ENCODE measurements at regions not wholly inside any gene's neighbourhood (a gene's known extent, or its start where the extent isn't known, plus 50 kb on each side); places are given as distances from the start of the nearest gene placed in this dataset.

DNA sequence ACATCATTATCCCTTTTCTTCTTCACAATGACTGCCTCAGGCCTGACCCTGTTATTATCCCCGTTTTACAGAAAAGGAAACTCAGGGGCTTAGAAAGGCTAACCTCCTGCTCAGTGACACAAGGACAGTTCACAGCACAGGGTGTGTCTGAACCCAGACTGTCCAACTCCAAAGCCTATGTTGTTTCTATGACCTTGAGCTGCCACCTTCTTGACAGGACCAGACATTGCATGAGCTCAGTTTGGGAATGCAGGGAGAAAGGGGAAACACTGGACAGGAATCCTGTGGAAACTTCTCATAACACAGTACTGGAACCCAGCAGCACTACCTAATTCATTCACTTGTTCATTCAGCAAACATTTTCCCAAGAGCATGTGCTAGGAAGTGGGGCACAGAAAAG, 472.8 kb downstream of the CDK5RAP2 start:
- no peaks in the 10 kb centered on the region for H3K4me1 ChIP-seq
- TF ChIP-seq, protein P1, sequence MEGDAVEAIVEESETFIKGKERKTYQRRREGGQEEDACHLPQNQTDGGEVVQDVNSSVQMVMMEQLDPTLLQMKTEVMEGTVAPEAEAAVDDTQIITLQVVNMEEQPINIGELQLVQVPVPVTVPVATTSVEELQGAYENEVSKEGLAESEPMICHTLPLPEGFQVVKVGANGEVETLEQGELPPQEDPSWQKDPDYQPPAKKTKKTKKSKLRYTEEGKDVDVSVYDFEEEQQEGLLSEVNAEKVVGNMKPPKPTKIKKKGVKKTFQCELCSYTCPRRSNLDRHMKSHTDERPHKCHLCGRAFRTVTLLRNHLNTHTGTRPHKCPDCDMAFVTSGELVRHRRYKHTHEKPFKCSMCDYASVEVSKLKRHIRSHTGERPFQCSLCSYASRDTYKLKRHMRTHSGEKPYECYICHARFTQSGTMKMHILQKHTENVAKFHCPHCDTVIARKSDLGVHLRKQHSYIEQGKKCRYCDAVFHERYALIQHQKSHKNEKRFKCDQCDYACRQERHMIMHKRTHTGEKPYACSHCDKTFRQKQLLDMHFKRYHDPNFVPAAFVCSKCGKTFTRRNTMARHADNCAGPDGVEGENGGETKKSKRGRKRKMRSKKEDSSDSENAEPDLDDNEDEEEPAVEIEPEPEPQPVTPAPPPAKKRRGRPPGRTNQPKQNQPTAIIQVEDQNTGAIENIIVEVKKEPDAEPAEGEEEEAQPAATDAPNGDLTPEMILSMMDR (IDR thresholded peaks at IDR 0.05; ENCODE audit: insufficient read depth in 1 of 2, low read depth in 1 of 2, low read length in 1 of 2, severe bottlenecking in 1 of 2, unreplicated experiment in 1 of 2): no peak
- ChIA-PET POLR2A (no interaction called here), CTCF (interaction anchor here (0.9 kb wide), 1 partner anchor 732 kb away, joined by 3 read pairs; no protein-coding TSS in a partner anchor)
- intact Hi-C loops (cut with micrococcal nuclease; ENCODE audit: unreplicated experiment): no loop called here
- Mint-ChIP-seq H3K36me3 (ENCODE audit: insufficient read depth, unreplicated experiment) (no peaks in the 10 kb centered on the region), H3K4me1 (ENCODE audit: low read depth, unreplicated experiment) (no peaks in the 10 kb centered on the region), H3K9me3 (ENCODE audit: unreplicated experiment) (no peaks in the 10 kb centered on the region), H3K27ac (ENCODE audit: unreplicated experiment) (no peak overlapping the region), H3K27me3 (ENCODE audit: insufficient read depth, unreplicated experiment) (peaks cover 22% of the 10 kb centered on the region), H3K4me3 (ENCODE audit: unreplicated experiment) (no peak overlapping the region)
- H3K4me3 ChIP-seq (ENCODE audit: low read depth, low read length): no peak overlapping the region
- H3K27me3 ChIP-seq (replicated peaks; ENCODE audit: control insufficient read depth, insufficient read depth, low read length): no peaks in the 10 kb centered on the region; the same call in 1 of the 2 replicates
- DNase-seq: no peak
- no TSS peak for BruUV-seq (replicated peaks)
- no peaks in the 10 kb centered on the region for H3K36me3 ChIP-seq (ENCODE audit: control insufficient read depth, insufficient read depth, low read length)
- H3K9me3 ChIP-seq: no peaks in the 10 kb centered on the region

DNA sequence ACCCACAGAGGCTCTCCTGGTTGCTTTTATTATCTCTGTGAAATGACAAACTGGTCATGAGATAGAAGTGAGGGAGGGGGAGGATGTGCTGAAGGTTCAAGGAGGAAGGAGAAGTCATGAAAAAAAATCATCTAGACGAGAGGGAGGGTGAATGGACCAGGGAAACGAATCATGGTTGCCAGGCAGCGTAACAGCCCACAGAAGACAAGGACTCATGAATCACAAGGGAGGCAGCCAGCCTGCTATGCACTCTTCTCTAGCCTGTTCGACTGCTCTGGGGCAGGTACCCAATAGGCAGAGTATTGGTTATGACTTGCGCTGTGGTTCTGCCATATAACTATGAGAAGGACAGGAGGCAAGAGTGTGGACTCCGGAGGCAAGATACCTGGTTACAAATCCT, 475.2 kb downstream of the CDK5RAP2 start:
- TF ChIP-seq, protein P1 (IDR thresholded peaks at IDR 0.05; ENCODE audit: insufficient read depth in 1 of 2, low read depth in 1 of 2, low read length in 1 of 2, severe bottlenecking in 1 of 2, unreplicated experiment in 1 of 2): no peak
- no TSS peak for BruUV-seq (replicated peaks)
- intact Hi-C loops (cut with micrococcal nuclease; ENCODE audit: unreplicated experiment): no loop called here
- Mint-ChIP-seq H3K27ac (ENCODE audit: unreplicated experiment) (no peak overlapping the region), H3K36me3 (ENCODE audit: insufficient read depth, unreplicated experiment) (no peaks in the 10 kb centered on the region), H3K9me3 (ENCODE audit: unreplicated experiment) (no peaks in the 10 kb centered on the region), H3K4me3 (ENCODE audit: unreplicated experiment) (no peak overlapping the region), H3K4me1 (ENCODE audit: low read depth, unreplicated experiment) (no peaks in the 10 kb centered on the region), H3K27me3 (ENCODE audit: insufficient read depth, unreplicated experiment) (peaks cover 22% of the 10 kb centered on the region)
- no peak for DNase-seq
- Histone ChIP-seq H3K36me3 (ENCODE audit: control insufficient read depth, insufficient read depth, low read length) (no peaks in the 10 kb centered on the region), H3K9me3 (no peaks in the 10 kb centered on the region), H3K27me3 (replicated peaks; ENCODE audit: control insufficient read depth, insufficient read depth, low read length) (no peaks in the 10 kb centered on the region; the same call in 1 of the 2 replicates), H3K4me1 (no peaks in the 10 kb centered on the region), H3K4me3 (ENCODE audit: low read depth, low read length) (no peak overlapping the region)
- POLR2A ChIA-PET: no interaction called here
- CTCF ChIA-PET: no interaction called here

DNA sequence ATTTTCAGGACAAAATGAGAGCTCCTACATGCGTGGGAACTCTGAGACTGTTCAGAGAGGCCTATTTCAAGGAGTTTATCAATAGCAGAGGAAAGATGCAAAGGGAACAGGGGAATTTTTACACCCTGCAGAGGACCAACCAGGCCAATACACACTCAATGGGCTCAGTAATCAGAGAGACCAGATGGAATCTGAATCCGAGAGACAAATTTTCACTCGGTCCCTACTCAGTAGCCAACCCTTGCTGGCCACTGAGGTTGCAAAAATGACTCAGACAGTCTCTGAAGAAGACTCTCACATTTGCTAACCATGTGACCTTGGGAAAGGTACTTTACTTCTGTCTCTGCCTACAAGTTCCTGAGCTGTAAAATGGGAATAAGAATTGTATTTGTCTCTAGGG, 479.4 kb downstream of the CDK5RAP2 start:
- intact Hi-C loops (cut with micrococcal nuclease; ENCODE audit: unreplicated experiment): no loop called here
- no peaks in the 10 kb centered on the region for H3K36me3 ChIP-seq (ENCODE audit: control insufficient read depth, insufficient read depth, low read length)
- ChIA-PET POLR2A (no interaction called here), CTCF (no interaction called here)
- TF ChIP-seq, protein P1 (IDR thresholded peaks at IDR 0.05; ENCODE audit: insufficient read depth in 1 of 2, low read depth in 1 of 2, low read length in 1 of 2, severe bottlenecking in 1 of 2, unreplicated experiment in 1 of 2): no peak
- no TSS peak for BruUV-seq (replicated peaks)
- H3K4me3 Mint-ChIP-seq (ENCODE audit: unreplicated experiment): no peak overlapping the region
- H3K9me3 ChIP-seq: no peaks in the 10 kb centered on the region
- peaks cover 19% of the 10 kb centered on the region for H3K27me3 Mint-ChIP-seq (ENCODE audit: insufficient read depth, unreplicated experiment)
- no peak overlapping the region for H3K27ac Mint-ChIP-seq (ENCODE audit: unreplicated experiment)
- no peak for DNase-seq
- no peaks in the 10 kb centered on the region for H3K36me3 Mint-ChIP-seq (ENCODE audit: insufficient read depth, unreplicated experiment)
- no peaks in the 10 kb centered on the region for H3K4me1 Mint-ChIP-seq (ENCODE audit: low read depth, unreplicated experiment)
- no peaks in the 10 kb centered on the region; the same call in none of the 2 replicates for H3K27me3 ChIP-seq (replicated peaks; ENCODE audit: control insufficient read depth, insufficient read depth, low read length)
- no peaks in the 10 kb centered on the region for H3K9me3 Mint-ChIP-seq (ENCODE audit: unreplicated experiment)
- no peaks in the 10 kb centered on the region for H3K4me1 ChIP-seq
- no peak overlapping the region for H3K4me3 ChIP-seq (ENCODE audit: low read depth, low read length)
